PFSK-1 (cell line): ENCODE measurements at regions not wholly inside any gene's neighbourhood (a gene's known extent, or its start where the extent isn't known, plus 50 kb on each side); places are given as distances from the start of the nearest gene placed in this dataset.

Experiments
- FOXP2 ChIP-seq: optimal IDR thresholded peaks from 2 replicates; pipeline ENCODE3; 2011; ENCODE audit warnings: borderline replicate concordance, control low read depth, inconsistent platforms; ENCODE audit not compliant: insufficient read depth; ENCODE audit errors: extremely low read length, extremely low read depth
- POLR2AphosphoS5 ChIP-seq: IDR thresholded peaks from 2 replicates; pipeline ENCODE4 v1.6.1; 2012; ENCODE audit warnings: low read depth, mild to moderate bottlenecking, control low read depth, low read length, moderate library complexity
- REST ChIP-seq, 2 experiments: IDR thresholded peaks; 2 replicates each; pipeline versions ENCODE4 v1.6.1 to v1.8.0; 2011 to 2012; ENCODE audit warnings: low read depth in 2 of 2, low read length in 2 of 2, control low read depth in 1 of 2, inconsistent platforms in 1 of 2, mild to moderate bottlenecking in 1 of 2, moderate library complexity in 1 of 2; ENCODE audit not compliant: insufficient read depth in 1 of 2
- SIN3A ChIP-seq: IDR thresholded peaks from 2 replicates; pipeline ENCODE4 v1.6.1; 2012; ENCODE audit warnings: mild to moderate bottlenecking, low read length, moderate library complexity, borderline replicate concordance; ENCODE audit not compliant: insufficient read depth
- TAF1 ChIP-seq: IDR thresholded peaks from 2 replicates; pipeline ENCODE4 v1.6.1; 2012; ENCODE audit warnings: low read length, control low read depth, borderline replicate concordance; ENCODE audit not compliant: insufficient read depth

DNA sequence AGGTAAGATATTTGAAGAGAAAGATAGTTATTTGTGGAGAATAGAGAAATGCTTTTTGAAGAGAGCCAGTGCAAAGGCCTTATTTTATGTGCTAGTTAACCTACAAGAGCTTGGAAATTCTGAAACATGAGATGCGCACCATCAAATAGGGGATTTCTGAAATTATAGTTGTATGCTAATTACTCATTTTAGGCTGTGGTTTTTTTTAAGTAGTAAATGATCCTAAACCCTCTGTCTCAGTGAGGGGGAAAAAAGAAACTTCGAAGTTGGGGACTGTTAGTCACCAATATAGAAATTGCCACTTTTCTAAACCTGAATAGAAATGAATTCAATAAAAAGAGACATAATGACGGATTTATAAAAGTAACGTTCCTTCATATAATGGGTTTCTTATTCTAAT lies 119.3 kb upstream of the MDFIC start:
- TF ChIP-seq SIN3A (no peak), POLR2AphosphoS5 (no peak), REST (IDR thresholded peaks at IDR 0.05; ENCODE audit: insufficient read depth in 1 of 2, low read depth in 2 of 2, low read length in 2 of 2) (no peak), TAF1 (no peak), FOXP2 (no peak)
